DND-41 (cell line): ENCODE measurements at regions not wholly inside any gene's neighbourhood (a gene's known extent, or its start where the extent isn't known, plus 50 kb on each side); places are given as distances from the start of the nearest gene placed in this dataset.

Source experiments
- CTCF ChIP-seq: IDR thresholded peaks from 2 replicates; pipeline ENCODE4 v1.5.1; 2012; ENCODE audit warnings: borderline replicate concordance, low read length, moderate library complexity, mild to moderate bottlenecking; ENCODE audit not compliant: poor library complexity, severe bottlenecking; ENCODE audit errors: extremely low read depth
- EZH2 ChIP-seq: IDR thresholded peaks from 3 replicates; pipeline ENCODE4 v1.6.1; 2012; ENCODE audit warnings: borderline replicate concordance, low read depth, mild to moderate bottlenecking, moderate library complexity, low read length, inconsistent platforms; ENCODE audit not compliant: severe bottlenecking

DNA sequence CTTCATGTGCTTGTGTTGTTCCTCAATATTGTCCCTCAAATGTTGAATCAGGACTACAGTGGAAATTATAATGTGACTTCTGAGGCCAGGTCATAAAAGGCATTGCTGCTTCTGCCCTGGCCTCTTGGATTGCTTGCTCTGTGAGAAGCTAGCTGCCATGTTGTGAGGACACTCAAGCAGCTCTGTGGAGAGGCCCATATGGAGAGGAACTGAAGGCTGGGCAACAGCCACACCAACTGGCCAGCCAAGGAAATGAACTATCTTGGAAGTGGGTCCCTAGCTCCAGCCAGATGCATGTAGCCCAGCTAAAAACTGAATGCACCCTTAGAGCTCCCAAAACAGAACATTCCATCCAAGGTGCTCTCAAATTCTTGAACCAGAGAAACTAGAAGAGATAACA is 282.6 kb downstream of the BMP7 start:
- TF ChIP-seq CTCF (no peak), EZH2 (no peak)
